ENCODE measurements at regions not wholly inside any gene's neighbourhood (a gene's known extent, or its start where the extent isn't known, plus 50 kb on each side); places are given as distances from the start of the nearest gene placed in this dataset.

- H3K4me3 ChIP-seq = no peak overlapping the region
- ATAC-seq (ENCODE audit: insufficient number of reproducible peaks, low FRiP score, low read depth) = no peak
- no peaks in the 10 kb centered on the region for H3K27me3 ChIP-seq (replicated peaks; ENCODE audit: insufficient read depth)
Observed at GRCh38 chr11:45532546-45532945, 132.9 kb downstream of the CHST1 start.

GRCh38 chr11:45530776-45531175 lies 134.6 kb downstream of the CHST1 start:
- Histone ChIP-seq H3K9me3 (no peaks in the 10 kb centered on the region), H3K36me3 (no peaks in the 10 kb centered on the region), H3K27ac (no peak overlapping the region), H3K4me1 (ENCODE audit: control insufficient read depth in 1 of 2, low read depth in 2 of 2) (no peaks in the 10 kb centered on the region), H3K4me3 (no peak overlapping the region), H3K27me3 (replicated peaks; ENCODE audit: insufficient read depth) (no peaks in the 10 kb centered on the region)
- ATAC-seq (ENCODE audit: insufficient number of reproducible peaks, low FRiP score, low read depth) (no peak), DNase-seq (ENCODE audit: low spot score) (no peak)
- no peak for TF ChIP-seq CTCF (IDR thresholded peaks at IDR 0.05)

More at GRCh38 chr11:45532546-45532945, 132.9 kb downstream of the CHST1 start:
- Histone ChIP-seq H3K9me3 (no peaks in the 10 kb centered on the region), H3K36me3 (no peaks in the 10 kb centered on the region), H3K27ac (no peak overlapping the region), H3K4me1 (ENCODE audit: control insufficient read depth in 1 of 2, low read depth in 2 of 2) (no peaks in the 10 kb centered on the region)
- no peak for TF ChIP-seq CTCF (IDR thresholded peaks at IDR 0.05)
- no peak for DNase-seq (ENCODE audit: low spot score)

GRCh38 chr11:45530111-45530510 lies 135.3 kb downstream of the CHST1 start:
- H3K27me3 ChIP-seq (replicated peaks; ENCODE audit: insufficient read depth) = no peaks in the 10 kb centered on the region

GRCh38 chr11:45528435-45528834 lies 137.0 kb downstream of the CHST1 start:
- H3K4me1 ChIP-seq (ENCODE audit: control insufficient read depth in 1 of 2, low read depth in 2 of 2) = no peaks in the 10 kb centered on the region
- ATAC-seq (ENCODE audit: insufficient number of reproducible peaks, low FRiP score, low read depth) = no peak
- no peaks in the 10 kb centered on the region for H3K9me3 ChIP-seq
- no peak overlapping the region for H3K27ac ChIP-seq
- no peak overlapping the region for H3K4me3 ChIP-seq
- H3K36me3 ChIP-seq = no peaks in the 10 kb centered on the region
- no peak for DNase-seq (ENCODE audit: low spot score)
- no peak for TF ChIP-seq CTCF (IDR thresholded peaks at IDR 0.05)
- no peaks in the 10 kb centered on the region for H3K27me3 ChIP-seq (replicated peaks; ENCODE audit: insufficient read depth)

More at GRCh38 chr11:45530111-45530510, 135.3 kb downstream of the CHST1 start:
- no peak for ATAC-seq (ENCODE audit: insufficient number of reproducible peaks, low FRiP score, low read depth)
- TF ChIP-seq CTCF (IDR thresholded peaks at IDR 0.05) = no peak
- Histone ChIP-seq H3K4me3 (no peak overlapping the region), H3K4me1 (ENCODE audit: control insufficient read depth in 1 of 2, low read depth in 2 of 2) (no peaks in the 10 kb centered on the region), H3K36me3 (no peaks in the 10 kb centered on the region), H3K9me3 (no peaks in the 10 kb centered on the region), H3K27ac (no peak overlapping the region)
- DNase-seq (ENCODE audit: low spot score) = no peak

- ATAC-seq (ENCODE audit: insufficient number of reproducible peaks, low FRiP score, low read depth) = no peak
- Histone ChIP-seq H3K9me3 (no peaks in the 10 kb centered on the region), H3K27ac (no peak overlapping the region), H3K36me3 (no peaks in the 10 kb centered on the region), H3K4me1 (ENCODE audit: control insufficient read depth in 1 of 2, low read depth in 2 of 2) (no peaks in the 10 kb centered on the region), H3K27me3 (replicated peaks; ENCODE audit: insufficient read depth) (no peaks in the 10 kb centered on the region), H3K4me3 (no peak overlapping the region)
- no peak for DNase-seq (ENCODE audit: low spot score)
- TF ChIP-seq CTCF (IDR thresholded peaks at IDR 0.05) = no peak
Observed at GRCh38 chr11:45527898-45528297, 137.5 kb downstream of the CHST1 start.
